Caki2 (cell line): ENCODE measurements at regions not wholly inside any gene's neighbourhood (a gene's known extent, or its start where the extent isn't known, plus 50 kb on each side); places are given as distances from the start of the nearest gene placed in this dataset.
"Not testable (repeated sequence)": the region's sequence is repeated elsewhere in the genome, so short reads cannot be mapped to it uniquely, and the experiment has no call there.

Source experiments
- DNase-seq: peaks from one replicate; pipeline ENCODE4 v3.0.0-alpha.2; 2015; ENCODE audit warnings: low read depth
- in situ Hi-C: cut with HindIII; loops from 2 replicates; pipeline ENCODE4 v1.10.0; 2016; ENCODE audit warnings: low sequenced_read_pairs, low pct_unique_long_range_greater_than_20kb, mixed read lengths

- no peak for DNase-seq
- in situ Hi-C loops: no loop called here
These were observed 58.3 kb downstream of the PDHA2 start for GRCh38 chr4:95898226-95898625.

- DNase-seq: no peak
- in situ Hi-C loops: no loop called here
These were observed 69.3 kb downstream of the PDHA2 start for GRCh38 chr4:95909211-95909610.

DNA sequence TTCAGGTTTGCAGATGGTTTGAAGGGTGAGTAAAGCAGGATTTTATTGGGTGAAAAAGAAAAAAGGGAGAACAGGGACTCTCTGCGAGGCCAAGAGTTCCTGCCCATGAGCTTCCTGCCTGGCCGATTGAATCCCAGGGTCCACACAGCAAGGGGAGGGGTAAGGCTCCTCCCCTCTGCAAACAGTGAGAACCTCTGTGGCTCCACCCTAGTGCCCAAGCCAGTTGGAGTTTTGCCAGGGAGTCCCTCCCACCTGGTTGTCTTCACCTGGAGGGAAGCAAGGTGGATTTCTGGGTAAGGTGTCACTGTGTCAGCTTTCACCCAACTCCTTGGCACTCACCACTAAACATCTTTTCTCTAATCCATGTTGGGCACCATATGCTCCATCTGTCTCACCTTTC lies 70.9 kb downstream of the PDHA2 start:
- in situ Hi-C loops: no loop called here
- no peak for DNase-seq

DNA sequence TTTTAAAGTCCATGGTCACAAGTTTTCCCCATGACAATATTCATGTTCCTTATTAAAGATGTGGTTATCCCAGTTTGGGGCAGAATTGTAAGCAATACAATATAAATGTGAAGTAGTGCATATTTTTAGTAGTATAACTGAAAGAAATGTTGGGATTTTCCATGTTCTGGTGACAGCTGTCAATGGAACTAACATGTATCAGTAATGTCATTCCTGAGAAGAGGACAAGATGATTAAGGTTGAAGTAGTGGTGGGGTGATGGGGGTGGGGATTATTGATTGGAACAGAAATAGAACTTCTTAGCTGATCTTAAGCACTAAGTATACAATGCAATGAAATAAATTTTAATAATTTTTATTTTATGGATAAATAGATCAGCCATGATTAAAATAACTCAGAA lies 81.6 kb downstream of the PDHA2 start:
- no peak for DNase-seq
- in situ Hi-C loops: no loop called here

DNA sequence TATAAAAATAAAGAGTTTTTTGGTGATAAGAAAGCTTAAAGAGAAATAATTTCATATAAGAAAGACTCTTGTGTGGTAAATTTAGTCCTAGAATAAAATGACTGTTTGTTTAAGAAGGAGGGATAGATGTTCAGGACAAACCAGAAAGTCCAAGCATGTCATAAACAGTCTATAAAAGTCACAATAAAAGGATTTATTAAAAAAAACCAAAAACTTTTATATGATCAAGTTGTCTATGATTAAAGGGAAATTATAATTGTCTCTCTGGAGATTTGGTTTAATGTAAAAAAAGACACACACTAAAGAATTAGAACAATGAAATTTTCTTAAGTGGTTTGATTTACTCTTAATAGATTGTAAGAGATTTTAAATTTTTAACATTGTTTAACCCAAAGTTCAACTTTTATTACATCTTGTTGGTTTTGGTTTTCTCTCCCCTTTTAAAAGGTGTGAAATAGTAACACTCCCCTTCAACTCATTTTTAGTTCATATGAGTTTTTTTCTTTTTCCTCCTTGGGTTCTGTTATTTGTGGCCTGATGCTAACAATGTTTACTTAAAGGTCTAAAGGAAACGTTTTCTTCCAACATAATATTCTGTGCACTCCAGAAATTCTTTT lies 89.7 kb downstream of the PDHA2 start:
- in situ Hi-C loops: no loop called here
- DNase-seq: peak; percentile 14

- in situ Hi-C loops: no loop called here
- DNase-seq: no peak
These were observed 99.2 kb downstream of the PDHA2 start for GRCh38 chr4:95939141-95939540.

DNA sequence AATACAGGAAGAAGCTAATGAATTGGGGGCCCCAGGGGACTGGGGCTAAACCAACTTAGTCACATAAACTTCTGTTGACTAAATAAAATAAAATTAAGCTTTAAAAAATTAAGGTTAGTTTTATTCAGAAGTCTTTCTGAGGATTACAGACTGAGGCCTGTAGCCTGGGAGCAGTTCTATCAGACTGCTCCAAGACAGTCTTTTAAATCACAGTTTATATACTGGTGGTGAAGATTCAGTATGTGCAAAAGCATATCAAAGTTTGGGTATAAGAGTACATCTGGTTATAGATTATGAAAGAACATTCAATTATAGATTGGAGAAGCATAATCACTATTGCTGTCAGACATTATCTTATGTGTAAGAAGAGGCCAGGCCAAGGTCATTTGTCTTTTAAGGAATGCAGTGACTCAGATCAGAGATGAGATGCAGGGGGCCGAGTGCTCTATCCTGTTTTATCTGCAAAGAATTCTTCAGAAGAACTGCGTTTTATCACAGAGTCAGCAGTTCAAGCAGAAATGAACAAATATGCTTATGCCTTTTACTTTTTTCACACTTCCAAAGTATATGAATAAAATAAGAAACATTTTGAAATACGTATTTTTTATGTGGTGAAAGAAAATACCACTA lies 109.4 kb downstream of the PDHA2 start:
- DNase-seq: no peak
- in situ Hi-C loops: no loop called here

DNA sequence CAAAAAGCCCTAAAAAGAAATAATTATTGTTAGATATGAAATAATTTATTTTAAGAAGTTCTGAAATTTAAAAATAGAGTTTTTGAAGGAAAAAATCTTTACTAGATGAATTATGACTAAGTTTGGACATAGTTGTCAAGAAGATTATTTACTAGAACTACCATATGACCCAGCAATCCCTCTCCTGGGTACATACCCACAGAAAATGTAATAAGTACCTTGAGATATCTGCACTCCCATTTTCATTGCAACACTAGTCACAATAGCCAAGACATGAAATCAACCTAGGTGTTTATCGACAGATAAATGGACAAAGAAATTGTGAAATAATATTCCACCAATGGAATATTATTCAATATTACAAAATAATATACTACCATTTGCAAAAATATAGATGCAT lies 109.9 kb downstream of the PDHA2 start:
- DNase-seq: no peak
- in situ Hi-C loops: no loop called here

- in situ Hi-C loops: not testable (repeated sequence)
These were observed 112.6 kb downstream of the PDHA2 start for GRCh38 chr4:95952538-95952937.

GRCh38 chr4:95956094-95956493 lies 116.2 kb downstream of the PDHA2 start:
- no peak for DNase-seq
- in situ Hi-C loops: no loop called here

More at GRCh38 chr4:95952538-95952937, 112.6 kb downstream of the PDHA2 start:
- DNase-seq: not testable (repeated sequence)

DNA sequence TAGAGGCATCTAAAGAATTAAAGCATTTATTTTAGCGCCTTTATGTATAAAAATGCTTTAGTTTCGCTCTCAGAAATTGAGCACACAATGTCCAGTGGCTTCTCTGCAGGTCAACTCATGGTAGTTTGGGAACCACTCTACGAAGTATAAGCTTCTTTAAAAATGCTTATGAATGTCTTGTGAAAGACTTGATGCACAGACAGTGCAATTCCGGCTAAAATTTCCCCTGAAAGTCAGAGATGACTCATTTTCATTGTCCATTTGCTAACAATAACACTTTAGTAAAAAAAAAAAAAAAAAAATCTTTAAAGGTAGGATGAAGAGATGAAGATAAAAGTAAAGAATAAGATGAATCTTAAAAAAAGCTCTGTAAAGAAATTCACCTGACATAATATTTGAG lies 117.2 kb downstream of the PDHA2 start:
- no peak for DNase-seq
- in situ Hi-C loops: no loop called here

GRCh38 chr4:95957759-95958158 lies 117.9 kb downstream of the PDHA2 start:
- DNase-seq: no peak
- in situ Hi-C loops: no loop called here

DNA sequence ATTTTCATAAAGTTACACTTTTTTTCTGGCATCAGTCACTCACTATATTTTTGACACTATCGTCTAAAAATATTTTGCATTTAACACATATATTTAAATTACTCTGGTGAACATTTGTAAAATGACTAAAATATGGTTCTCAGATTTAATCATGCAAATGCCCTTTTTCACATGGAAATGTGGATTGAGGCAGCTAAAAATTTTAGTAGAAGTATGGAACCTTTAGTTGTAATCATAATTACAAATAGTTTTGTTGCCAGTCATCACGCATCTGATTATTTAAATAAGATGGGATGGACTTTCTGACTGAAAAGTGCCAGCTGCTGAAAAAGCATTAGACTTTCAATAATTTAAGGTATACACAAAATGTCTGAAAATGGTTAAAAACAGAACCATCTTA lies 119.3 kb downstream of the PDHA2 start:
- in situ Hi-C loops: no loop called here

DNA sequence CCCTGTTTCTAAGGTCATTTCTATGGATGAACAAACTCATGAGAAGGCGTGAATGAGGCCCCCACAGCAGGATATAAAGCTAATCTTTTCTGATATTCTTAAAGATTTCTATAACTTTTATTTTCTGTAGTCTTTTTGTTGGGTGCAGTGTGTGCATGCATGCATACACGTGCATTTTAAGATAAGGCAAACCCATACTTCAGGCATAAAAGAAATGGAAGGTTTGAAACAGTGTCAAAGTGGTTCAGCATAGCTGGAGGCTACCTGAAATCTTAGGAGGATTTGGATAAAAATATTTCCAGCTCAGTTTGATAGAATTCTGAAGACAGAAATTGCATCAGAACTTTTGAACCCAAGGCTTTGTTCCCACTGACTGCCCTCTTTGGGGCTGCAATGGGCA lies 119.7 kb downstream of the PDHA2 start:
- in situ Hi-C loops: no loop called here
- DNase-seq: no peak

More for the DNA sequence above, 119.3 kb downstream of the PDHA2 start:
- no peak for DNase-seq

GRCh38 chr4:95963456-95963855 lies 123.6 kb downstream of the PDHA2 start:
- DNase-seq: no peak
- in situ Hi-C loops: no loop called here

- in situ Hi-C loops: no loop called here
- no peak for DNase-seq
These were observed 140.3 kb downstream of the PDHA2 start for GRCh38 chr4:95979961-95980876.

- no peak for DNase-seq
- in situ Hi-C loops: no loop called here
These were observed 141.0 kb downstream of the PDHA2 start for GRCh38 chr4:95980877-95981360.

DNA sequence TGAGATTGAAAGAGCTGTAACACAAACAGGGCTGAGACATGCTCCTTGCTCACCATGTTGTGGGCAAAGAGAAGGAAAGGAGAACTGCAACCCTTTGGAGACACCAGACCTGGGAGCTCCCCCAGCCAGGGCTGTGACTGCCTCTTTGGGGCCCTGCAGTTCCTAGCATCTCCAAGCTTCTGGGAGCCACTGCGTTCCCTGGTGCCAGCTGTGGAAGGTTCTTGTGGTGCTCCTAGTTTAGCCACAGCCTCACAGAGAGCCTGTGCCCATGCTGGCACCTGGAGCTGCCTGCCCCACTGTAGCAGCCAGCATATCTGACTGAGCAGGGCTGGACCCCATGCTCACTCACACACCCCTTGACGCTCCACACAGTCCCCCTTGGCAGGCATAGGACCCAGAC lies 141.7 kb downstream of the PDHA2 start:
- DNase-seq: no peak
- in situ Hi-C loops: no loop called here

DNA sequence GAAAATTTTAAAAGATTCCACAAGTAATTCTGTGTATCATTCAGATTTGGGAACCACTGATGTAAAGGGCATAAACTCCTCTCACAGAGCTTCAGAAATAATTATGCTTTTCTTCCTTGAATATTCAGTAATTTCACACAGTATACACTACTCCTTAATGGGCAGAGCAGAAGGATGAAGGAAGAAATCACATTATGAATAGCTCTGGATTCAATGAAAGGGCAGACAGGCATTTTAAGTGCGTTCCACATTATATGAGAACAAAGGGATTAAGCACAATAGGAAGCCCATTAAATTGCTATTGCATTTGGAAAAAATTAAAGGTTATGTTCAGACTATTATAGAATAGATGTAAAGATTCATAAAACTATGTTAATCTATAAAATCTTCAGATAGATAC lies 142.6 kb downstream of the PDHA2 start:
- in situ Hi-C loops: no loop called here
- no peak for DNase-seq
